Tibial artery (tissue), 4 donors: ENCODE measurements at regions not wholly inside any gene's neighbourhood (a gene's known extent, or its start where the extent isn't known, plus 50 kb on each side); places are given as distances from the start of the nearest gene placed in this dataset.

Source experiments
- DNase-seq, 2 donors: peaks; one replicate each; pipeline ENCODE4 v3.0.0-alpha.2; 2019
- H3K27ac ChIP-seq, 2 donors: fragments of 200-600 bp; sonication (generic) in 1 of 2; 1 replicate in 1 of 2; 2 replicates in 1 of 2; pipeline ENCODE4 v1.5.1; 2018 to 2019; ENCODE audit warnings: mild to moderate bottlenecking in 1 of 2
- H3K27me3 ChIP-seq, 2 donors: fragments of 200-600 bp; sonication (generic) in 1 of 2; one replicate each; pipeline versions ENCODE4 v1.5.1 to v1.6.0; 2016 to 2019
- H3K36me3 ChIP-seq, 3 donors: fragments of 200-600 bp; sonication (generic) in 2 of 3; one replicate each; pipeline ENCODE4 v1.5.1; 2016 to 2019; ENCODE audit warnings: mild to moderate bottlenecking in 2 of 3
- H3K4me1 ChIP-seq, 4 donors: fragments of 200-600 bp; sonication (generic) in 2 of 4; 1 replicate in 3 of 4; 2 replicates in 1 of 4; pipeline ENCODE4 v1.5.1; 2016 to 2019
- H3K4me3 ChIP-seq, 2 donors: fragments of 200-600 bp; sonication (generic) in 1 of 2; 1 replicate in 1 of 2; 2 replicates in 1 of 2; pipeline ENCODE4 v1.5.1; 2018 to 2019; ENCODE audit warnings: mild to moderate bottlenecking in 2 of 2
- H3K9me3 ChIP-seq, 3 donors: fragments of 200-600 bp; sonication (generic) in 1 of 3; one replicate each; pipeline ENCODE4 v1.5.1; 2016 to 2019
- intact Hi-C: fragments of 100-400 bp; cut with DNase I; formaldehyde crosslinking; loops from one replicate; pipeline ENCODE4 v1.15.0; 2023; ENCODE audit warnings: low total_unique reads
- TF ChIP-seq, protein P1 (sequence below), 2 experiments: fragments of 200-600 bp in 1 of 2; fragments of 450-650 bp in 1 of 2; IDR thresholded peaks; one replicate each; pipeline ENCODE4 v1.5.1; 2017 to 2019; ENCODE audit warnings: antibody characterized with exemption in 2 of 2, mild to moderate bottlenecking in 1 of 2, moderate library complexity in 1 of 2

DNA sequence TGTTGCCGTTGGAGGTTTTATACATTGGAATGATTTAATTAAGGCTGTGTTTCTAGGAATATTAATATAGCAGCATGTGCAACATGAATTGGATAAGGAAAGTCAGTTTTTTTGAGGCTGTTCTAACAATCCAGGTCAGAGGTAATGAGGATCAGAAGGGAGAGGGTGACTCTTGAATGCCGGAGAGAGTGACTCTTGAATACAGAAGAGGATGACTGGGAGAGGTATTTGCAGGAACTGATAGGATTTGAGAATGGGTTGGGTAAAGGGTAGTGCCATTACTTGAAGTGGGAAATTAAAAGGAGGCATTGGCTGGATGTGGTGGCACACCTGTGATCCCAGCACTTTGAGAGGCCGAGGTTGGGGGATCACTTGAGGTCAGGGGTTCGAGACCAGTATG is 55.6 kb upstream of the MACF1 start:
- Histone ChIP-seq H3K9me3 (no peaks in the 10 kb centered on the region), H3K36me3 (no peaks in the 10 kb centered on the region), H3K27me3 (no peaks in the 10 kb centered on the region), H3K27ac (no peak overlapping the region), H3K4me3 (no peak overlapping the region), H3K4me1 (peaks cover 0 to 62% (median 40%) of the 10 kb centered on the region in 4 donors)
- TF ChIP-seq, protein P1, sequence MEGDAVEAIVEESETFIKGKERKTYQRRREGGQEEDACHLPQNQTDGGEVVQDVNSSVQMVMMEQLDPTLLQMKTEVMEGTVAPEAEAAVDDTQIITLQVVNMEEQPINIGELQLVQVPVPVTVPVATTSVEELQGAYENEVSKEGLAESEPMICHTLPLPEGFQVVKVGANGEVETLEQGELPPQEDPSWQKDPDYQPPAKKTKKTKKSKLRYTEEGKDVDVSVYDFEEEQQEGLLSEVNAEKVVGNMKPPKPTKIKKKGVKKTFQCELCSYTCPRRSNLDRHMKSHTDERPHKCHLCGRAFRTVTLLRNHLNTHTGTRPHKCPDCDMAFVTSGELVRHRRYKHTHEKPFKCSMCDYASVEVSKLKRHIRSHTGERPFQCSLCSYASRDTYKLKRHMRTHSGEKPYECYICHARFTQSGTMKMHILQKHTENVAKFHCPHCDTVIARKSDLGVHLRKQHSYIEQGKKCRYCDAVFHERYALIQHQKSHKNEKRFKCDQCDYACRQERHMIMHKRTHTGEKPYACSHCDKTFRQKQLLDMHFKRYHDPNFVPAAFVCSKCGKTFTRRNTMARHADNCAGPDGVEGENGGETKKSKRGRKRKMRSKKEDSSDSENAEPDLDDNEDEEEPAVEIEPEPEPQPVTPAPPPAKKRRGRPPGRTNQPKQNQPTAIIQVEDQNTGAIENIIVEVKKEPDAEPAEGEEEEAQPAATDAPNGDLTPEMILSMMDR (IDR thresholded peaks at IDR 0.05): no peak
- DNase-seq: no peak
- intact Hi-C loops: no loop called here

DNA sequence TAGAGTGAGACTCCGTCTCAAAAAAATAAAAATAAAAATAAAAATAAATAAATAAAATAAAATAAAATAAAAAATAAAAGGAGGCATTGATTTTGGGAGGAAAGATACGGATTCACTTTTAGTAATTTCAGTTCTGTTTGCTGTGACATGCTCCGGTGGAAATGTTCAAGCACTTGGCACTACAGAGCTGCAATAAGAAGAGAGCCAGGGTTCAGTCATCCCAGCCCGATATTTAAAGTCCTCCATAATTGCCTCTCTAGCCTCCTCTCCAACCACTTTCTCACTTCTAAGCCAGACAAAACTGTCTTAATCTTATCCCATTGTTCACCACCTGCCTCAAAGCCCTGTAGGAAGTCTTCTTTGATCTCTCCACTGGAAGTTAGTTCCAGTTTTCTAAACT is 55.0 kb upstream of the MACF1 start:
- no peaks in the 10 kb centered on the region for H3K27me3 ChIP-seq
- H3K4me1 ChIP-seq: peaks cover 0 to 63% (median 43%) of the 10 kb centered on the region in 4 donors
- H3K4me3 ChIP-seq: no peak overlapping the region
- H3K36me3 ChIP-seq: no peaks in the 10 kb centered on the region
- intact Hi-C loops: no loop called here
- no peak overlapping the region for H3K27ac ChIP-seq
- TF ChIP-seq, protein P1 (IDR thresholded peaks at IDR 0.05): no peak
- DNase-seq: no peak
- H3K9me3 ChIP-seq: no peaks in the 10 kb centered on the region

DNA sequence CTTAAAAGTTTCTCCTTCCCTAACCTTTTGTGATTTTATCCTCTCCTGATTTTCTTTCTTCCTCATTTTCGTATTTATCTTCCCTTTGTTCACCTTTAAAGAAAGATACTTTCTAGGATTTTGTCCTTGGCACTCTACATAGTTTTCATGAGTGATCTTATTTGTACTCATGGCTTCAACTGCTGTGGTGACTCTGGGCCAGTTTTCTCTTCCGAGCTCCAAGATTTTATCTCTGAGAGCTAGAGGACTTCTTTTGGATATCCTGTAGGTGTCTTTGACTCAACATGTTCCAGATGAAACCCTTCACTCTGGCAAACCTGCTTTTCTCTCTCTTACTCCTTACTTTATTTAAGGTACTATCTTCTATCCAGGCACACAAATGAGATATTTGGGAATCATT is 53.7 kb upstream of the MACF1 start:
- H3K27ac ChIP-seq: no peak overlapping the region
- H3K27me3 ChIP-seq: no peaks in the 10 kb centered on the region
- no peaks in the 10 kb centered on the region for H3K9me3 ChIP-seq
- peaks cover 0 to 66% (median 49%) of the 10 kb centered on the region in 4 donors for H3K4me1 ChIP-seq
- intact Hi-C loops: no loop called here
- TF ChIP-seq, protein P1 (IDR thresholded peaks at IDR 0.05): no peak
- no peaks in the 10 kb centered on the region for H3K36me3 ChIP-seq
- no peak for DNase-seq
- H3K4me3 ChIP-seq: no peak overlapping the region

DNA sequence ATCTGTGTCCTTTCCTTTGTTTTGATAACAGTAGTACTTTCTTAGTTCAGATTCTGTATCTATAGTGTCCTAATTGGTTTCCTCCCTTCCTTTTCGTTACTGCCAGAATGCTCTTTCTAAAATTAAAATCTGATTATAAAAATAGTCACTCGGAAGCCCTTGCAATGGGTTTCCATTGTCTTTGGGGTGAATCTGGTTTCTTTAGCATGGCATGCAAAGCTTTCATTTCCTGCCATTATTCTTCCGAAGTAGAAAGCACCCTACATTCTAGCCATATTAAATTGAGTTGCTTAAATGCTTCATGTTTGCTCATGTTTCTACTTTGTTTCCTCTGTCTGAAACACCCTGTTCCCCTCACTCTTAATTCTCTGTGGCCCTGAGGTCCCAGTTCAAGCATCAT is 53.2 kb upstream of the MACF1 start:
- Histone ChIP-seq H3K36me3 (no peaks in the 10 kb centered on the region), H3K27ac (no peak overlapping the region), H3K9me3 (no peaks in the 10 kb centered on the region), H3K4me3 (no peak overlapping the region), H3K4me1 (peaks cover 0 to 70% (median 49%) of the 10 kb centered on the region in 4 donors), H3K27me3 (no peaks in the 10 kb centered on the region)
- TF ChIP-seq, protein P1 (IDR thresholded peaks at IDR 0.05): no peak
- DNase-seq: no peak
- intact Hi-C loops: no loop called here

DNA sequence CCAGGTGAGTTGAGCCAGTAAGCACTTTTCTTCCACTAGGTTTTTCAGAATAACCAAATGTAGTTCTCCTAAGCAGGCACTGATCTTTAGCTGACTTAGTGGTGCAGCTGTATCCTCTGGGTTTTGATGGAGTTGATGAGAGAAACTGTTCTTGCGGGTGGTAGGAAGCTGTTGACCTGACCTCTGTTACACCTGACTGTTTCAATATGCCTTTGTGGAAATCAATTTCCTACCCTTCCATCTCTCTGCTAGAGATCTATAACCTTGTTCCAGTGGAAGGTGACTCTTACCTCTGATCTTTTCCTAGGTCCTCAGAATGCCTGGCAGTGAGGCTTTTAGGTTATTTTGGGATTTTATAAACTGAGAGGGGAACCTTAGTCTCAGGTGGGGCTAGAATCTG is 51.6 kb upstream of the MACF1 start:
- TF ChIP-seq, protein P1 (IDR thresholded peaks at IDR 0.05): no peak
- peak overlapping the region; percentile 49 to 53 for H3K27ac ChIP-seq
- no peaks in the 10 kb centered on the region for H3K27me3 ChIP-seq
- no peak for DNase-seq
- H3K4me1 ChIP-seq: peaks cover 0 to 86% (median 52%) of the 10 kb centered on the region in 4 donors
- H3K36me3 ChIP-seq: no peaks in the 10 kb centered on the region
- H3K4me3 ChIP-seq: no peak overlapping the region
- intact Hi-C loops: no loop called here
- no peaks in the 10 kb centered on the region for H3K9me3 ChIP-seq

DNA sequence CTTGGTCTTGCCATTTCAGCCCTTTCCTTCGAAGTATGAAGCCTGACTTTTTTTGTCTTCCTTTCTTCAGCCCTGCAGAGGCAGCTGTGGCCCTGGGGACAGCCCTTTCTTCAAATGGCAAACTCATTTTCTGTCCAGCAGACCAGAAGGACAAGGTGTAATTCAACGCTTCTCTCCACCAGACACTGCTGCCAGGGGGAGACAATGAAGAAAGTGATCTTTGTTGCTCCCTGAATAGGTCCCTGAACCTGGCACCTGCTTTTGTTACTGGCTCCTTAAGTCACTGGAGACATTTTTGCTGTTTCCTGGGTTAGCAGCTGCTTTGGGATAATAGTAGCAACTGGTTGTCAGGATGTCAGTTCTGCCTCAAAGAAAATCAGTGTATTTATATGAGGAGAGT is 50.8 kb upstream of the MACF1 start:
- Histone ChIP-seq H3K27ac (peak overlapping the region; percentile 49 to 53), H3K27me3 (no peaks in the 10 kb centered on the region), H3K4me1 (peaks cover 0 to 87% (median 59%) of the 10 kb centered on the region in 4 donors), H3K36me3 (no peaks in the 10 kb centered on the region), H3K4me3 (no peak overlapping the region), H3K9me3 (no peaks in the 10 kb centered on the region)
- TF ChIP-seq, protein P1 (IDR thresholded peaks at IDR 0.05): no peak
- intact Hi-C loops: no loop called here
- DNase-seq: no peak
